ENCODE measurements at regions not wholly inside any gene's neighbourhood (a gene's known extent, or its start where the extent isn't known, plus 50 kb on each side); places are given as distances from the start of the nearest gene placed in this dataset.

- H3K4me1 ChIP-seq, result no peaks in the 10 kb centered on the region
- no peak for TF ChIP-seq CTCF (IDR thresholded peaks at IDR 0.05)
These were observed 372.7 kb upstream of the TOM1L1 start for GRCh38 chr17:54527941-54528340.

GRCh38 chr17:54530398-54530797, 370.3 kb upstream of the TOM1L1 start:
- Histone ChIP-seq H3K9me3 (no peaks in the 10 kb centered on the region), H3K4me1 (no peaks in the 10 kb centered on the region), H3K27ac (no peak overlapping the region), H3K36me3 (no peaks in the 10 kb centered on the region), H3K4me3 (no peak overlapping the region), H3K27me3 (no peaks in the 10 kb centered on the region)
- no peak for TF ChIP-seq CTCF (IDR thresholded peaks at IDR 0.05)
- DNase-seq (ENCODE audit: low spot score in 2 of 2), result no peak
- intact Hi-C loops (cut with DNase I), result no loop called here

More at GRCh38 chr17:54527941-54528340, 372.7 kb upstream of the TOM1L1 start:
- Histone ChIP-seq H3K4me3 (no peak overlapping the region), H3K36me3 (no peaks in the 10 kb centered on the region), H3K27me3 (no peaks in the 10 kb centered on the region), H3K27ac (no peak overlapping the region), H3K9me3 (no peaks in the 10 kb centered on the region)
- intact Hi-C loops (cut with DNase I), result no loop called here
- DNase-seq (ENCODE audit: low spot score in 2 of 2), result no peak

- no peak overlapping the region for H3K27ac ChIP-seq
- TF ChIP-seq CTCF (IDR thresholded peaks at IDR 0.05), result no peak
- no peaks in the 10 kb centered on the region for H3K27me3 ChIP-seq
- no peak for DNase-seq (ENCODE audit: low spot score in 2 of 2)
- H3K9me3 ChIP-seq, result no peaks in the 10 kb centered on the region
- no peaks in the 10 kb centered on the region for H3K4me1 ChIP-seq
- H3K36me3 ChIP-seq, result no peaks in the 10 kb centered on the region
- no peak overlapping the region for H3K4me3 ChIP-seq
- intact Hi-C loops (cut with DNase I), result no loop called here
These were observed 364.3 kb upstream of the TOM1L1 start for GRCh38 chr17:54536306-54536705.

DNA sequence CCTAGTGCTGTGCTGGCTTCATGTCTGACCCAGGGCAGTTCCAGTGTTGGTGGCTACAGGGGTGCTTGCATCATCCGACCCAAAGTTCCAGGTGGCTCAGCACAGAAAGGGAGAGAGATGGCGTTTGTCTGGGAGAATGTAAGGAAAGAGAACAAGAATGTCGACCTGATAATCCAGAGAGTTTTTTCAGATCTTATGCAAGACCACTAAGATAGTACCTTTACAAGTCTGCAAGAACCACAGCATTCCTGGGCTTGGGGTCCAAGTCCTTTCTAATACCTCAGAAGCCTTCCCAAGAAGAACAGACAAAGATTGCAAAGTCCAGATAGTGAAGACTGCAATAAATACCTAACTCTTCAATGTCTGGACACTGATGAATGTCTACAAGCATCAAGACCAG, 363.0 kb upstream of the TOM1L1 start:
- Histone ChIP-seq H3K36me3 (no peaks in the 10 kb centered on the region), H3K9me3 (no peaks in the 10 kb centered on the region), H3K27ac (no peak overlapping the region), H3K4me3 (no peak overlapping the region), H3K27me3 (no peaks in the 10 kb centered on the region), H3K4me1 (no peaks in the 10 kb centered on the region)
- intact Hi-C loops (cut with DNase I), result no loop called here
- no peak for TF ChIP-seq CTCF (IDR thresholded peaks at IDR 0.05)
- no peak for DNase-seq (ENCODE audit: low spot score in 2 of 2)

GRCh38 chr17:54544249-54544648, 356.4 kb upstream of the TOM1L1 start:
- Histone ChIP-seq H3K27ac (no peak overlapping the region), H3K27me3 (no peaks in the 10 kb centered on the region), H3K4me1 (no peaks in the 10 kb centered on the region), H3K4me3 (no peak overlapping the region), H3K36me3 (no peaks in the 10 kb centered on the region), H3K9me3 (no peaks in the 10 kb centered on the region)
- intact Hi-C loops (cut with DNase I), result no loop called here
- TF ChIP-seq CTCF (IDR thresholded peaks at IDR 0.05), result no peak
- no peak for DNase-seq (ENCODE audit: low spot score in 2 of 2)

- H3K36me3 ChIP-seq, result no peaks in the 10 kb centered on the region
- no peaks in the 10 kb centered on the region for H3K9me3 ChIP-seq
- H3K4me3 ChIP-seq, result no peak overlapping the region
- H3K27ac ChIP-seq, result no peak overlapping the region
- DNase-seq (ENCODE audit: low spot score in 2 of 2), result no peak
- H3K27me3 ChIP-seq, result no peaks in the 10 kb centered on the region
- TF ChIP-seq CTCF (IDR thresholded peaks at IDR 0.05), result no peak
- intact Hi-C loops (cut with DNase I), result no loop called here
- no peaks in the 10 kb centered on the region for H3K4me1 ChIP-seq
These were observed 340.8 kb upstream of the TOM1L1 start for GRCh38 chr17:54559883-54560282.
